HepG2 (cell line): ENCODE measurements at regions not wholly inside any gene's neighbourhood (a gene's known extent, or its start where the extent isn't known, plus 50 kb on each side); places are given as distances from the start of the nearest gene placed in this dataset.
"Not testable (repeated sequence)": the region's sequence is repeated elsewhere in the genome, so short reads cannot be mapped to it uniquely, and the experiment has no call there.

ENCODE experiments used
- FOSL1 ChIP-seq: sonication (generic); formaldehyde crosslinking; IDR thresholded peaks from 2 replicates; pipeline ENCODE4 v1.9.0; 2021; ENCODE audit warnings: missing genetic modification reagents, borderline replicate concordance
- SETDB1 ChIP-seq: sonication (generic); formaldehyde crosslinking; IDR thresholded peaks from 2 replicates; pipeline ENCODE4 v1.5.1; 2020; ENCODE audit warnings: missing genetic modification reagents, mild to moderate bottlenecking, borderline replicate concordance
- TAF1 ChIP-seq: sonication (generic); formaldehyde crosslinking; IDR thresholded peaks from 2 replicates; pipeline ENCODE4 v1.4.0; 2020; ENCODE audit warnings: missing genetic modification reagents
- TRAFD1 ChIP-seq: sonication (generic); formaldehyde crosslinking; IDR thresholded peaks from 2 replicates; pipeline ENCODE4 v1.5.1; 2020; ENCODE audit warnings: missing genetic modification reagents, mild to moderate bottlenecking, borderline replicate concordance

- not testable (repeated sequence) for TF ChIP-seq FOSL1, TAF1, TRAFD1, SETDB1 (CRISPR knock-in tag)
Observed at GRCh38 chr20:30500447-30500820, 757.0 kb upstream of the DEFB115 start.
